Erythroblast (primary cell): ENCODE measurements at regions not wholly inside any gene's neighbourhood (a gene's known extent, or its start where the extent isn't known, plus 50 kb on each side); places are given as distances from the start of the nearest gene placed in this dataset.

Source experiments
- GATA1 ChIP-seq: IDR thresholded peaks from 2 replicates; pipeline ENCODE4 v1.6.1; 2011; ENCODE audit warnings: low read depth, mild to moderate bottlenecking, control low read depth, low read length, moderate library complexity
- POLR2A ChIP-seq: IDR thresholded peaks from 2 replicates; pipeline ENCODE4 v1.6.1; 2011; ENCODE audit warnings: mild to moderate bottlenecking, low read length

DNA sequence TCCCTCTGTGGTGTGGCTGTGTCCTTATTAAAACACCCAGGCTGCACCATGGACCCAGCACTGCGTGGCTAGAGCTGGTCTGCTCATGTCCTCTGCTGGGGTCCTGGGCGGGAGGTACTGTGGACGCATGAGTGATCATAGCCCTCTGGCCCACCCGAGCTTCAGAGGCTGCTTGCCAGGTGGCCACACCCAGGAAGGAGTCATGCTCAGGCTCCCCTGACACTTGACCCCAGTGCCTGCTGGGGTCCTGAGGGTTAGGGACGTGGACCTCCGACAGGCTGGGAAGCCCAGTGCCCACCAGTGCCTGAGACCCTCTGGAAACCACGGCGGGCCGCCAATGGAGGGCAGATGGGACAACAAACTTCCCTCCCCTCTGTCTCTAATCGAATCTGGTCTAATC, 66.3 kb upstream of the HS6ST1 start:
- TF ChIP-seq POLR2A (no peak), GATA1 (no peak)
